K562 (cell line): ENCODE measurements at regions not wholly inside any gene's neighbourhood (a gene's known extent, or its start where the extent isn't known, plus 50 kb on each side); places are given as distances from the start of the nearest gene placed in this dataset.

ENCODE experiments used
- ATAC-seq: fragments of 200-7000 bp; cut with Tn5 transposase; 3 replicates; pipeline ENCODE4 v1.9.1; 2020; ENCODE audit warnings: moderate library complexity
- BruUV-seq: library from RNA; stranded (reverse); fragments of 400-500 nt; replicated peaks from 2 replicates; lab custom pipeline; 2021; lab: Mats Ljungman, UMichigan
- CTCF ChIA-PET: fragments of 300-600 bp; formaldehyde crosslinking; extraction: SDS; loops from one replicate; lab custom pipeline; 2021; ENCODE audit warnings: low intra/inter-chr PET ratio; lab: Yijun Ruan, JAX
- POLR2A ChIA-PET: fragments of 300-600, 350-650 bp; sonication (Branson Sonifier 250); formaldehyde crosslinking; extraction: SDS; loops from one replicate; lab custom pipeline; 2021; ENCODE audit warnings: antibody characterized with exemption, inconsistent platforms; lab: Yijun Ruan, JAX
- DNase-seq, 4 experiments: peaks; one replicate each; pipeline versions ENCODE4 v3.0.0 to v3.0.0-alpha.2; 2011 to 2018; ENCODE audit warnings: low spot score in 3 of 4, mixed read lengths in 3 of 4; ENCODE audit errors: extremely low read depth in 1 of 4
- FAIRE-seq: peaks from 2 replicates; lab custom pipeline; 2011; peaks lifted over from hg19 to GRCh38; lab: Jason Lieb, UNC
- H2AFZ ChIP-seq: 2 replicates; pipeline ENCODE4 v1.6.0; 2011; ENCODE audit warnings: low read depth, low read length, control low read depth, inconsistent platforms
- H3K27ac ChIP-seq: fragments of 200-600 bp; 3 replicates; pipeline ENCODE4 v1.8.0; 2011; ENCODE audit warnings: low read depth, mild to moderate bottlenecking, control low read depth, inconsistent platforms, low read length, moderate library complexity, mixed read lengths; ENCODE audit errors: extremely low read depth
- H3K27me3 ChIP-seq, 2 experiments: fragments of 300-600 bp in 1 of 2; 2 replicates in 1 of 2; 3 replicates in 1 of 2; pipeline versions ENCODE4 v1.6.0 to v1.8.0; 2011; ENCODE audit warnings: inconsistent platforms in 2 of 2, low read length in 2 of 2, mild to moderate bottlenecking in 1 of 2, mixed read lengths in 1 of 2, moderate library complexity in 1 of 2; ENCODE audit not compliant: control insufficient read depth in 2 of 2, insufficient read depth in 2 of 2
- H3K36me3 ChIP-seq: fragments of 300-600 bp; 3 replicates; pipeline ENCODE4 v1.8.0; 2011; ENCODE audit warnings: mild to moderate bottlenecking, low read length, inconsistent platforms; ENCODE audit not compliant: control insufficient read depth, insufficient read depth
- H3K4me1 ChIP-seq, 2 experiments: fragments of 200-600 bp in 1 of 2; replicated peaks in 1 of 2; 2 replicates in 1 of 2; 3 replicates in 1 of 2; pipeline versions ENCODE4 v1.5.1 to v1.8.0; 2011; ENCODE audit warnings: inconsistent platforms in 2 of 2, low read length in 2 of 2, mild to moderate bottlenecking in 1 of 2, mixed read lengths in 1 of 2, moderate library complexity in 1 of 2; ENCODE audit not compliant: control insufficient read depth in 2 of 2, insufficient read depth in 2 of 2
- H3K4me2 ChIP-seq: 2 replicates; pipeline ENCODE4 v1.6.1; 2011; ENCODE audit warnings: low read length, control low read depth, inconsistent platforms, mixed read lengths; ENCODE audit not compliant: insufficient read depth
- H3K4me3 ChIP-seq: fragments of 200-600 bp; sonication (generic), shearing (Covaris generic); 2 replicates; pipeline ENCODE4 v1.5.1; 2016; ENCODE audit warnings: control low read depth, inconsistent platforms
- H3K79me2 ChIP-seq: fragments of 200-600 bp; 3 replicates; pipeline ENCODE4 v1.8.0; 2011; ENCODE audit warnings: low read length, inconsistent platforms; ENCODE audit not compliant: control insufficient read depth, insufficient read depth
- H3K9ac ChIP-seq, 2 experiments: 2 replicates each; pipeline versions ENCODE4 v1.6.0 to v1.6.1; 2011; ENCODE audit warnings: low read depth in 2 of 2, low read length in 2 of 2, control low read depth in 1 of 2, inconsistent platforms in 1 of 2, mild to moderate bottlenecking in 1 of 2, mixed read lengths in 1 of 2; ENCODE audit not compliant: insufficient read depth in 1 of 2
- H3K9me1 ChIP-seq: one replicate; pipeline ENCODE4 v1.6.0; 2011; ENCODE audit warnings: inconsistent platforms, mild to moderate bottlenecking, low read length, moderate library complexity; ENCODE audit not compliant: control insufficient read depth, insufficient read depth
- H3K9me3 ChIP-seq: replicated peaks from 2 replicates; pipeline ENCODE4 v1.5.1; 2011; ENCODE audit warnings: low read depth, low read length, inconsistent platforms; ENCODE audit not compliant: control insufficient read depth, insufficient read depth
- H4K20me1 ChIP-seq: replicated peaks from 2 replicates; pipeline ENCODE4 v1.6.1; 2011; ENCODE audit warnings: low read length, inconsistent platforms, mixed read lengths; ENCODE audit not compliant: control insufficient read depth, insufficient read depth
- ARID2 ChIP-seq: fragments of 450-650 bp; IDR thresholded peaks from 2 replicates; pipeline ENCODE4 v1.6.1; 2017; ENCODE audit warnings: antibody characterized with exemption, mild to moderate bottlenecking
- BCL6 ChIP-seq: fragments of 250-450 bp; sonication (Bioruptor Pico); IDR thresholded peaks from 2 replicates; pipeline ENCODE4 v1.4.0; 2020
- CTBP1 ChIP-seq: fragments of 450-650 bp; IDR thresholded peaks from 2 replicates; pipeline ENCODE4 v1.6.1; 2016; ENCODE audit warnings: borderline replicate concordance
- DNMT1 ChIP-seq: fragments of 450-650 bp; IDR thresholded peaks from 2 replicates; pipeline ENCODE4 v1.6.1; 2016; ENCODE audit warnings: antibody characterized with exemption, mild to moderate bottlenecking
- MEF2D ChIP-seq: conservative IDR thresholded peaks from 2 replicates; pipeline ENCODE4 v1.6.1; 2016; ENCODE audit warnings: low read depth, missing genetic modification characterization, missing compliant biosample characterization
- PHF8 ChIP-seq: fragments of 200-600 bp; sonication (generic); IDR thresholded peaks from 2 replicates; pipeline ENCODE4 v1.6.1; 2012; ENCODE audit warnings: mixed run types, mild to moderate bottlenecking, inconsistent platforms, low read length, moderate library complexity, borderline replicate concordance
- PML ChIP-seq: IDR thresholded peaks from 2 replicates; pipeline ENCODE4 v1.6.1; 2012; ENCODE audit warnings: low read length, inconsistent platforms
- SIN3B ChIP-seq: fragments of 450-650 bp; IDR thresholded peaks from 2 replicates; pipeline ENCODE4 v1.6.1; 2017; ENCODE audit warnings: low read depth, mild to moderate bottlenecking, moderate library complexity
- SRSF1 ChIP-seq: fragments of 200-400 bp; formaldehyde crosslinking; IDR thresholded peaks from 2 replicates; pipeline ENCODE4 v1.6.1; 2017; ENCODE audit warnings: mild to moderate bottlenecking, low read depth, low read length, moderate library complexity
- STAG1 ChIP-seq: sonication (generic); formaldehyde crosslinking; IDR thresholded peaks from 2 replicates; pipeline ENCODE4 v1.5.0; 2020; ENCODE audit warnings: missing genetic modification reagents, borderline replicate concordance
- SUPT5H ChIP-seq: fragments of 450-650 bp; IDR thresholded peaks from 2 replicates; pipeline ENCODE4 v1.6.1; 2016
- ZNF41 ChIP-seq: fragments of 250-450 bp; sonication (Bioruptor Pico); conservative IDR thresholded peaks from 2 replicates; pipeline ENCODE4 v1.4.0; 2020; ENCODE audit warnings: mild to moderate bottlenecking
- ZNF668 ChIP-seq: fragments of 250-450 bp; sonication (Bioruptor Pico); IDR thresholded peaks from 2 replicates; pipeline ENCODE4 v1.8.0; 2022; ENCODE audit warnings: mild to moderate bottlenecking, inconsistent platforms
- WGBS: fragments of 100-300 bp; shearing (Covaris generic); methylation state at CpG from one replicate; pipeline ENCODE4 v1.1.6; 2016; ENCODE audit warnings: low coverage, mixed read lengths; ENCODE audit not compliant: insufficient coverage; ENCODE audit errors: missing lambda C conversion rate; 5-methylcytosine and 5-hydroxymethylcytosine counted together
- in situ Hi-C: fragments of 300-500 bp; cut with MboI; formaldehyde crosslinking; loops from 4 replicates; pipeline ENCODE4 v1.15.0; 2018; ENCODE audit warnings: inconsistent platforms, mixed read lengths
- intact Hi-C: fragments of 100-400 bp; cut with micrococcal nuclease; formaldehyde crosslinking; loops from 2 replicates; pipeline ENCODE4 v1.14.2; 2022
- TF ChIP-seq, protein P1 (sequence below): sonication (generic); formaldehyde crosslinking; IDR thresholded peaks from 2 replicates; pipeline ENCODE4 v1.8.0; 2022; ENCODE audit warnings: missing genetic modification reagents, mild to moderate bottlenecking, borderline replicate concordance
- TF ChIP-seq, protein P2 (sequence below): fragments of 450-650 bp; formaldehyde crosslinking; IDR thresholded peaks from 2 replicates; pipeline ENCODE4 v1.4.0; 2022; ENCODE audit warnings: missing genetic modification characterization
- TF ChIP-seq, protein P3 (sequence below): fragments of 450-650 bp; formaldehyde crosslinking; IDR thresholded peaks from 2 replicates; pipeline ENCODE4 v1.4.0; 2020; ENCODE audit warnings: mild to moderate bottlenecking

DNA sequence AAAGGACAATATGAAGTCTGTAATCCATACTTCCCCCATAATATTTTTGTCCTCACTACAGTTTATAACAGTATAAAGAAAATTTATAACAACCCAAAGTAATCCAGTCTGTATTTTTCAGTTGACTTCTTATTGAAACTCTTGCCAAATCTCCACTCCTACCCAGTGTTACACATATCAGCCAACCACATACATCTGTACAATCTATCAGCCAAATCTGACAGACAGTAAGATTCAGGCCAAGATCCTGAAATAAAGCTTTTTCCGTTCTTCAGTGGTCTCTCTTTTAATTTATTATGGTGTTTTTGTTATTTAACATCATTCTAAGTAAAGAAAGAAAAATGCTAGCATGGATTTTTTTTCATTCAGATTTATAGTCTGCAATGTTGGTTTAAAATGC lies 2370.9 kb upstream of the RAG2 start:
- Histone ChIP-seq H3K4me2 (no peak overlapping the region), H3K4me1 (no peaks in the 10 kb centered on the region), H4K20me1 (no peaks in the 10 kb centered on the region)
- in situ Hi-C loops: no loop called here
- POLR2A ChIA-PET: no interaction called here
- WGBS: 0% methylated on average over 1 of the region's 1 CpG
- intact Hi-C loops: no loop called here
- TF ChIP-seq, protein P1, sequence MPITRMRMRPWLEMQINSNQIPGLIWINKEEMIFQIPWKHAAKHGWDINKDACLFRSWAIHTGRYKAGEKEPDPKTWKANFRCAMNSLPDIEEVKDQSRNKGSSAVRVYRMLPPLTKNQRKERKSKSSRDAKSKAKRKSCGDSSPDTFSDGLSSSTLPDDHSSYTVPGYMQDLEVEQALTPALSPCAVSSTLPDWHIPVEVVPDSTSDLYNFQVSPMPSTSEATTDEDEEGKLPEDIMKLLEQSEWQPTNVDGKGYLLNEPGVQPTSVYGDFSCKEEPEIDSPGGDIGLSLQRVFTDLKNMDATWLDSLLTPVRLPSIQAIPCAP (CRISPR knock-in tag): no peak
- TF ChIP-seq SIN3B (no peak), ARID2 (no peak), MEF2D (no peak), CTBP1 (no peak), SRSF1 (no peak), ZNF668 (CRISPR knock-in tag) (no peak), PML (no peak), PHF8 (no peak), ZNF41 (CRISPR knock-in tag) (no peak), STAG1 (no peak), DNMT1 (no peak), SUPT5H (no peak), BCL6 (no peak)
- TF ChIP-seq, protein P2, sequence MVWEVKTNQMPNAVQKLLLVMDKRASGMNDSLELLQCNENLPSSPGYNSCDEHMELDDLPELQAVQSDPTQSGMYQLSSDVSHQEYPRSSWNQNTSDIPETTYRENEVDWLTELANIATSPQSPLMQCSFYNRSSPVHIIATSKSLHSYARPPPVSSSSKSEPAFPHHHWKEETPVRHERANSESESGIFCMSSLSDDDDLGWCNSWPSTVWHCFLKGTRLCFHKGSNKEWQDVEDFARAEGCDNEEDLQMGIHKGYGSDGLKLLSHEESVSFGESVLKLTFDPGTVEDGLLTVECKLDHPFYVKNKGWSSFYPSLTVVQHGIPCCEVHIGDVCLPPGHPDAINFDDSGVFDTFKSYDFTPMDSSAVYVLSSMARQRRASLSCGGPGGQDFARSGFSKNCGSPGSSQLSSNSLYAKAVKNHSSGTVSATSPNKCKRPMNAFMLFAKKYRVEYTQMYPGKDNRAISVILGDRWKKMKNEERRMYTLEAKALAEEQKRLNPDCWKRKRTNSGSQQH (CRISPR knock-in tag): no peak
- TF ChIP-seq, protein P3, sequence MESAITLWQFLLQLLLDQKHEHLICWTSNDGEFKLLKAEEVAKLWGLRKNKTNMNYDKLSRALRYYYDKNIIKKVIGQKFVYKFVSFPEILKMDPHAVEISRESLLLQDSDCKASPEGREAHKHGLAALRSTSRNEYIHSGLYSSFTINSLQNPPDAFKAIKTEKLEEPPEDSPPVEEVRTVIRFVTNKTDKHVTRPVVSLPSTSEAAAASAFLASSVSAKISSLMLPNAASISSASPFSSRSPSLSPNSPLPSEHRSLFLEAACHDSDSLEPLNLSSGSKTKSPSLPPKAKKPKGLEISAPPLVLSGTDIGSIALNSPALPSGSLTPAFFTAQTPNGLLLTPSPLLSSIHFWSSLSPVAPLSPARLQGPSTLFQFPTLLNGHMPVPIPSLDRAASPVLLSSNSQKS (CRISPR knock-in tag): no peak
- TF ChIP-seq, all 486 proteins: peak for 0
- Histone ChIP-seq H3K27me3 (no peaks in the 10 kb centered on the region), H3K4me3 (no peak overlapping the region), H3K79me2 (no peaks in the 10 kb centered on the region), H2AFZ (no peak overlapping the region), H3K9ac (no peak overlapping the region), H3K9me1 (no peaks in the 10 kb centered on the region), H3K36me3 (no peaks in the 10 kb centered on the region), H3K27ac (no peak overlapping the region), H3K9me3 (peaks cover 2% of the 10 kb centered on the region; the same call in 1 of the 2 replicates)
- DNase-seq: no peak
- CTCF ChIA-PET: no interaction called here
- FAIRE-seq: no peak
- no TSS peak for BruUV-seq
- no peak for ATAC-seq
